Heart left ventricle (tissue), 13 donors: ENCODE measurements at regions not wholly inside any gene's neighbourhood (a gene's known extent, or its start where the extent isn't known, plus 50 kb on each side); places are given as distances from the start of the nearest gene placed in this dataset.

Experiments
- POLR2A ChIP-seq, 2 donors: fragments of 450-650 bp; IDR thresholded peaks; one replicate each; pipeline ENCODE4 v1.6.1; 2017; ENCODE audit warnings: antibody characterized with exemption in 2 of 2, mild to moderate bottlenecking in 2 of 2, moderate library complexity in 2 of 2
- TF ChIP-seq, protein P1 (sequence below), 12 donors: fragments of 200-600 bp; sonication (generic) in 4 of 12; IDR thresholded peaks; one replicate each; pipeline versions ENCODE4 v1.5.0 to v1.8.0; 2018 to 2022; ENCODE audit warnings: antibody characterized with exemption in 12 of 12, mild to moderate bottlenecking in 5 of 12
- donor health status: ischemic (EF 13 %, LVEDD 7.1; RV severe dilation, severe dysfunction).
- donor health status: DM: no; HTN: yes; CAD: no.
- donor health status: DM: no; HTN: no; CAD: no.
- donor health status: ischemic (EF 25% LVEDD 6.9; RV normal size, moderate dysfunction).
- donor health status: ischemic (EF 25% LVEDD 5.7; RV mildly dilated, moderate dysfunction).
- donor health status: ischemic (EF 35%, LVEDD 5.7; RV mildly dilated, moderate dysfunction).
- donor health status: nonischemic (EF 11% LVEDD 7.7; RV severe dilation, severe dysfunction).
- donor health status: DM: yes; HTN: yes; CAD: no.
- donor health status: PGD.
- donor health status: ischemic (EF 29% LVEDD 5.4; RV normal size, mild dysfunction).
- donor health status: nonischemic (EF 23%, LVEDD 6.1; RV moderate dilation, normal function).

DNA sequence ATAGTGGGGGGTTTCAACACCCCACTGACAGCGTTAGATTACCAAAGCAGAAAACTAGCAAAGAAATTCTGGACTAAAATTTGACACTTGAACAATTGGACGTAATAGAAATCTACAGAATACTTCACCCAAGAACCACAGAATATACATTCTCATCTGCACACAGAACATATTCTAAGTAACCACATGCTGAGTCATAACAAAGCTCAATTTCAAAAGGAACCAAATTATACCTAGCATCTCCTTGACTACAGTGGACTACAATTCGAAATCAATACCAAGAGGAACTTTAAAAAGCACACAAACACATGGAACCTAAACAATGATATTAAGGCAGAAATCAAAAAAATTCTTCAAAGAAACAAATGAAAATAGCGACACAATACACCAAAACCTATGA lies 871.6 kb upstream of the MDGA2 start:
- no peak for TF ChIP-seq POLR2A (IDR thresholded peaks at IDR 0.05)
- TF ChIP-seq, protein P1, sequence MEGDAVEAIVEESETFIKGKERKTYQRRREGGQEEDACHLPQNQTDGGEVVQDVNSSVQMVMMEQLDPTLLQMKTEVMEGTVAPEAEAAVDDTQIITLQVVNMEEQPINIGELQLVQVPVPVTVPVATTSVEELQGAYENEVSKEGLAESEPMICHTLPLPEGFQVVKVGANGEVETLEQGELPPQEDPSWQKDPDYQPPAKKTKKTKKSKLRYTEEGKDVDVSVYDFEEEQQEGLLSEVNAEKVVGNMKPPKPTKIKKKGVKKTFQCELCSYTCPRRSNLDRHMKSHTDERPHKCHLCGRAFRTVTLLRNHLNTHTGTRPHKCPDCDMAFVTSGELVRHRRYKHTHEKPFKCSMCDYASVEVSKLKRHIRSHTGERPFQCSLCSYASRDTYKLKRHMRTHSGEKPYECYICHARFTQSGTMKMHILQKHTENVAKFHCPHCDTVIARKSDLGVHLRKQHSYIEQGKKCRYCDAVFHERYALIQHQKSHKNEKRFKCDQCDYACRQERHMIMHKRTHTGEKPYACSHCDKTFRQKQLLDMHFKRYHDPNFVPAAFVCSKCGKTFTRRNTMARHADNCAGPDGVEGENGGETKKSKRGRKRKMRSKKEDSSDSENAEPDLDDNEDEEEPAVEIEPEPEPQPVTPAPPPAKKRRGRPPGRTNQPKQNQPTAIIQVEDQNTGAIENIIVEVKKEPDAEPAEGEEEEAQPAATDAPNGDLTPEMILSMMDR (IDR thresholded peaks at IDR 0.05), result no peak
